ENCODE measurements at regions not wholly inside any gene's neighbourhood (a gene's known extent, or its start where the extent isn't known, plus 50 kb on each side); places are given as distances from the start of the nearest gene placed in this dataset.

DNA sequence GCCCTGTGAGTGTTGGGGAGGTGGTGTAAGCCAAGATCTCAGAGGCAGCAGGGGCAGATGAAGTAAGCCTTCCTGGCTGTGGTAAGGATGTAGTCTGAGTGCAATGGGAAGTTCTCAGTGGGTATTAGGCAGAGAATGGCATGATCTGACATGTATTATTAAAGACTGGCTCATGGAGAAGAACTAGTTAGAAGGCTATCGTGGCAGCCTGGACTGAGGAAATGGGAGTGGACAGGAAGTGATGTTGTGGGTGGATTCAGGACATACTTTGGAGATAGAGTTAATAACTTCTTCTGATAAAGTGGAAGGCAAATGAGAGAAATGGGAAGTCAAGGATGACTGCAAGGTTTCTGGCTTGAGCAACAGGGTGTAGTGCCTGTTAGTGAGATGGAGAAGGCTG, 250.9 kb upstream of the CFAP20DC start:
- no peak for DNase-seq (ENCODE audit: low read depth in 3 of 3)

DNA sequence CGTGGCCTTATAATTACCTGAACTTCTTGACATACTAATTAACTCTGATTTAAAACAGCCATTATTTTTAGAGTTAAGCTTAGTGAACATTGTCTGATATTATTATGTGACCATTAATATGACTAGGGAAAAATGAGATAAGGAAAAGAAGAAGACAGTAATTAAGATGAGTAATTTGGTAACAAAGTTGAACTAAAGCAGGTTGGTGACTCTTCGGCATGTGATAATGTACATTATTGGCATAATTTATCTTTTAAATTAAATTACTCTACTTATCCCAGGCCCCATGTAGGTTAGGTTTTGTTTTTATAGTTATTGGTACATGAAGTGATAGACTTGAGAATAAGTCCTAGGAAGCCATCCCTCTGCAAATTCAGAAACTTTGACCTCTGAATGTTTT, 249.7 kb upstream of the CFAP20DC start:
- no peak for DNase-seq (ENCODE audit: low read depth in 3 of 3)

DNA sequence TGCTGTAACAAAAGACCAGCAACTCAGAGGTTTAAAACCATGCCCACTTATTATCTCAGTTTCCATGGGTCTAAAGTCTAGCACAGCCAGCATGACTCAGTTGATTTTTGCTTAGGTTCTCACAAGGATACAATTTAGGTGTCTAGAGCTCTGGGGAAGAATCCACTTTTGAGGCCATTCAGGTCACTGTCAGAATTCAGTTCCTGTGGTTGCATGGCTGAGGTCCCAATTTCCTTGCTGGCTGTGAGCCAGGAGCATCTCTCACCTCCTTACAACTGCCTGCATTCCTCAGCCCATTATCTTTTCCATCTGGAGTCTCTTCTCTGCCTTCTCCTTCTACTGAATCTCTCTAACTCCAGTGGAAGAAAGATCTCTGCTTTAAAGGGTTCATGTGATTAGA, 240.5 kb upstream of the CFAP20DC start:
- DNase-seq (ENCODE audit: low read depth in 3 of 3): no peak

DNA sequence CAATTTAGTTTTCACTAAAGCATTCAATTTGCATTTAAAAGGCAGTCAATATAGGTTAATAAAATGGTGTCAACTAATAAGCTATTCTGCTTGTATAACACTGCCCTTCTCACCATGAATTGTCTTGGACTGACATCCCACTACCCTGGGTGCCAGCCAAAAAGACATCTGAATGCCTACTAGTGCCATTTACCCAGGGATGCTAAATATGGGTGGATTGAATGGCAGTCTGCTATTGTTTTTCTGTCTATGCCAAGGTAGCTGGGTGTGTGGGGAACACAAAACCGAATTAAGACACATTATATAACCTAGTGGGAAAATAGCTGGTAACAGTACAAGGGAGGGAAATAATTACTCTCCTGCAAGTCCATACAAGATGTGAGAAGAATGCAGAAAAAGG, 240.0 kb upstream of the CFAP20DC start:
- DNase-seq (ENCODE audit: low read depth in 3 of 3): no peak

DNA sequence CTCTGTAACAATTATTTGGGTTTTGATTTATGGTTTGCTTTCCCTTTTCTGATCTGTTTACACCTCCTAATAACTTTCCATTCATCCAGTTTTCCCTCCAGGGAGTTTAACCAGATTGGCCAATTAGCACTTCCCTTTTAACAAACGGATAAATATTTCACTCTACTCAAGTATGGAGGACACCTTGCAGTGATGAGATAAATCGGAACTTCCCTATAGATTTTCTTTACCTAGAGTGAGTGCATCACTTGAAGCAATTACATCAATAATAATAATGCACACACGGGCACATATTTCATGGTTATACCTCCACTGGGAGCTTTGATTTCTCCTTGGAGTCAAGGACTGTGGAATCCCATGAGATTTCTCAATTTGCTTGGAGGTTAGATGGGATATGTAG, 239.1 kb upstream of the CFAP20DC start:
- DNase-seq (ENCODE audit: low read depth in 3 of 3): no peak

DNA sequence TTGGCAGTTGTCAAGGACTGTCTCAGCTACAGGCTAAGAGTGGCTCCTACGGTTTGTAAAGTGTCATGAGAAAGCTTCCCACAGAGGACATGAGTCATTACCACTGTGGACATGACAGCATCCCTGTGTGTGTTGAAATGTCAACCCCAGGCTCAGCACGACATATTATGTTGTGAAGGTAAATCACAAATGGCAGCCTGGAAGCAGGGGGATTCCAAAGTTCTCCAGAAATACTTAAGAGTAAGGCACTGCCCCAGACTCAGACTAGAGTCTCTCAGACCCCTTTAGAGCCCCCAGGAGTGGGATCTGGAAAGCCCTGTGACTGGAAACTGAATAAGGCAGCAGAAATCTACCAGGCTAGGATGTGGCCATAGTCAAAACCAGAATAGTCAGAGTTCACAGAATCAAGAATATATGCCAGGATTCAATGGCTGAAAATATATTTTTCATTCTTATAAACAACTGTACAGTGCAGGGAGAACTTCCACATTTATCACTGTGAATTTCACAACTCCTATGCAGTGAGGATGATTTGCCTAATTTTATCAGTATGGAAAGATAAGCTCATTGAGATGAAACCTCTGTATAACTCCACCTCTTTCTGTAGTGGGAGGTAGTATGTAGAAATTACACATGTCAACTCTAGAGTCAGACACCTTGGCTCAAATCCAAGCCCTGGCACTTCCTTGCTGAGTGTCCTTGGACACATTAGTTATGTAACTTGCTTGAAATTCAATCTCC, 237.1 kb upstream of the CFAP20DC start:
- DNase-seq (ENCODE audit: low read depth in 3 of 3): peak; percentile 8 to 40 (median 16)

DNA sequence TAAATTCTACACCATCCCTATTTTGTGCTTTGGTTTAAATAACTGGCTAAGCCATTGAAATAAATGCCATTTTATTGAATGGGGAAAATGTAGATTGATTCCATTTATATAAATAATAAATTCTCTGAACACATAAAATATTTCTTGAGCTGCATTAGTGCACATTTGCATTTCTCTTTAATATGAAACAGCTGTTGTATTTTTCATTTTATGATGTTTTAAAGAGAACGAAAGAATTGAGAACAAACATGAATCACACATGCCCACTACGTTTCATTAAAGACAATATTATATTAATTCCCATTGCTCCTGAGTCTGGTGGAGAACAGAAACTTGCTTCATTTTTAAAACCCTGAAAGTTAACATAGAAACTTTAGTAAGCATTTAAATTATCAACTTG, 235.7 kb upstream of the CFAP20DC start:
- DNase-seq (ENCODE audit: low read depth in 3 of 3): no peak

DNA sequence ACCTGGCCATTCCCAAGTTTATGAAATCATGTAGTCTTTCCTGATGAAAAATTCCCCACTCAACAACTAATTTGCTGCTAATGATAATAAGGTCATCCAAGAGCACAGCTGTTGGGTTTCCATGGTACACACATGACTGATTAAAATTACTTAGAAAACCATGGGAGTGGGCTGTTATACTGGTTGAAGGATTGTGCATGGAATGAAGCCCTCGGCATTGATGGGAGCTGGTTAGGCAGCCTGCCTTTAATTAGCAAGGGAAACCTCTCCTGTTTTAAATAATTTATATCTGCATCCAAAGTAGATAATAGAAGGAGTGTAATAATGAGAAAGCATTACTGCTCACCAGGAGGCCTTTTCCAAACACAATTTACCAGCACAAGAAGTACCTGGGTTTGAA, 235.1 kb upstream of the CFAP20DC start:
- no peak for DNase-seq (ENCODE audit: low read depth in 3 of 3)

DNA sequence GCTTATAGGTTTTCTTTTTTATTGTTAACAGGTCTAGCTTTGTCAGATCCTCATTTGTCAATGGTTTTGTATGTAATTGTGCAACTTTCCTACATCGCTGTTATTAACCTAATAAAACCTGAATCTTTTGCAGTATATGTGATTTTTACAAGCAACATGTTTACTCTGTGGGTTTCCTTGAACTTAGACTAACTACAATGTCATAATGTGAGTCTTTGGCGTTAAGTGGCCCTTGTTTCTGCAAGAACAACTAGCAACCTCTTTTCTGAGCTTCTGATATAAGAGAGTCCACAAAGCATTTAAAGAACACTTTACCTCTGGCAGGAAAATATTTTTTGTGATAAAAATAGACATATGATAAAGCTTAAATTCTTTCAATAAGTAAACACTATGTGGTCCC, 230.3 kb upstream of the CFAP20DC start:
- DNase-seq (ENCODE audit: low read depth in 3 of 3): no peak

DNA sequence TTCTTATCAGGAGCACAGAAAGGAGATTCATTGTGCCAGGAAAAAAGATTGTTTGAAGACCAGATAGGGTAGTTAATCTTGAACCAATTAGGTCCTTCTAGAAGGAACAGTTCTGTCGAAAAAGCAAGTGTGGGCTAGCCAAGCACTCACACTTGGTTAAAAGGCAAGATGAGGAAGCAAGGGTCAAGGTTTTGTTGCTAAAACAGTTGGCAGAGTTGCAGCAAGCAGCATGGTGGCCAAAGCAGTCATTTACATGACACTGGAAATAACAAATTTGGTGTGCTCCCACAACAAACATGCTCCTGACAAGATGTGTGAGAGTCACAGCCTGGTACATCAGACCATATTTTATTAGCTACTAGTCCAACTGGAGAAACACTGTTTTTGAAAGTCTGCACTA, 228.0 kb upstream of the CFAP20DC start:
- DNase-seq (ENCODE audit: low read depth in 3 of 3): no peak

DNA sequence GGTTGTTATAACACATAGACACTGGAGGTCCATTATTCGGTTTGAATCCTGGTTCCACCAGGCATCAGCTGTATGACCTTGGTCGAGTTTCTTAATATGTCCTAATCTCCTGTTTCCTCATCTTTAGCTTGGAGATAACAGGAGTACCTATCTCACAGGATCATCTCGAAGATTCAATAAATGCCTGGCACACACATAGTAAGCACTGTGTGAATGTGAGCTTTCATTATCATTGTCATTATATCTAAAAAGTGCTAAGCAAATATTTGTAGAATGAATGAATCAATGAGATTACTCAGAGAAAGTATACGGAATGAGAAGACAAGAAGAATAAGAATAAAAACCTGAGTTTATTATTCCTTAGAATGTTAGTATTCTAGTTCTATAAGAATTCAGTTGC, 227.4 kb upstream of the CFAP20DC start:
- no peak for DNase-seq (ENCODE audit: low read depth in 3 of 3)

DNA sequence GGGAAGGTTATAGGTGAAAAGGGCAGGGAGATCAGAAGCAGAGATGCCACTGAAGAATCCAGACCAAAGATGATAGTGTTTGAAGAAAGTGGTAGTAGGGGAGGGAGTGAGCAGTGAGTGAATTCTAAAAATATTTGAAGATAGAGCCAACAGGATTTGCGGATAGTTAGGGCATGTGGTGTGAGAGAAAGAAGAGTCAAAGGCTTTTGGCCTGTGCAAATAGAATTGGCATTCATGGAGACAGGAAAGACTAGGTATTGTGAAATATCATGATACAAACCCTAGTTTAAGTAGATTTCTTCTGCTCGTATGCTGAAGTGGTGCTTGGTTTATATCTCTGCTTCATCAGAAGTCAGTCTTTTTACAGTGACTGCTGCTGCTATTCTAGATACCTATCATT, 224.2 kb upstream of the CFAP20DC start:
- no peak for DNase-seq (ENCODE audit: low read depth in 3 of 3)

DNA sequence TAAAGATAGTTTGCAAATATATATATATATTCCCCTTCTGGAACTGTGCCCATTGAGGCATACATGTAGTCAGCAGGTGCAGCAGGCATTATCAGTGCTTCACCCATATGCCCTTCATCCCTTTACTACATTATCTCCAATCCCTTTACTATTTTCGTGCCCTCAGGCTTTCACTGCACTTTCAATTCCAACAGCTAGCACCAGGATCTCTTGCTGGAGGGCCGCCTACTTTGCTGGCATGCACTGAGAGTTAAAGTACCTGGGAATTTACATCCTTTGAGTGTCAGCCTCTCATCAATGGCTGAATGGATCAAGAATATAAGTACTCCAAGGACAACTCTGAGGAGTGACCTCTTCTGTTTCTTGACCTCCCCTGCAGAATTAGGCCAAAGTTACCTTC, 222.1 kb upstream of the CFAP20DC start:
- DNase-seq (ENCODE audit: low read depth in 3 of 3): no peak

DNA sequence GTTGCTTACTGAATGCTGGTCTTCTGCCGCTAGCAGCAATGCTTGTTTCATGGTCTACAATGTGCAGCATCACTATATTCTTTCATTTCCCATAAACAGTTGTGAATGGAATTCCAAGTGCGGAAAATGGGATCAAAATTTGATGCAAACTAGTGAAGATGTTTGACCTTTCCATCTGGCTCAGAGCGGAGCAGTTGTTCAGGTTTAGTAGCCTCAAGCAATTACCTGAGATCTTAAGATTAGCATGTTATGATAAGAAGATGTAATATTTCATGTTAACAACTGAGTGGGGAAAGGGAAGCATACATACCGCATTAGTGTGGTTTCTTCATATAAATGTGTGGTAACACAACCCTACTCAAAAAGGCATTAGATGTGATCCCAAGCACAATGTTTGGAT, 221.1 kb upstream of the CFAP20DC start:
- DNase-seq (ENCODE audit: low read depth in 3 of 3): no peak

DNA sequence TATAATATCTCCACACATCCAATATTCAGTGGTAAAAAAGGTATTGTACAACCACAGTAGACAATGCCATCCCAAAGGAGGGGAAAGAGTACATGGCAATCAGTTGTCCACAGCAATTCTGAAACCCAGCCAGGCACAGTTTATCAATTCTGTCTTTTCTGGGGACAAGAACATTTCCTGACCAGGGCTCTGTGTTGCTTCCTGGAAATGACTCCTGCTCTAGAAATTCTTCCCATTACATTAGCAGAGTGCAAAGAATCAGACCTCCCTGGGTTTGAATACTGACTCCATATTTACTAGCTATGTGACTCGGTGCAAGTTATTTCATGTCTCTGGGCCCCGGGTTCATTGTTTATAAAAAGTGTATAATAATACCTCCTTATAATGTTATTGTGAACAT, 220.4 kb upstream of the CFAP20DC start:
- no peak for DNase-seq (ENCODE audit: low read depth in 3 of 3)

DNA sequence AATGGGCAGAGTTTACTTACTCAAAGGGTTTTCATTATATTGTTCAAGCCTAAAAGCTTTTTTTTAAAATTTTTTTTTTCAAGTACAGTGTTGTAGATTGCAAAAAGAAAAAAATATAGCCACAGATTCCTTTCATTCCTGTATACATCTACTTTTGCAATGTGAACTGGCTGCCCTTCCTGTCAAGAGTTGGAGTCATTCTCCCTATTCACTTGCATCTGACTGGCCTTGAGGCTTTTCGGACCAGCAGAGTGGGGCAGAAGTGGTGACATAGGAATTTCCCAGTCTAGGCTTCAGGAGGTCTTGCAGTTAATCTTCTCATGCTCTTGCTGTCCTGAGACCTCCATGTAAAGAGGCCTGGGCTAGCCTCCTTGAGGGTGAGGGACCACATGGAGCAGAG, 218.3 kb upstream of the CFAP20DC start:
- no peak for DNase-seq (ENCODE audit: low read depth in 3 of 3)

DNA sequence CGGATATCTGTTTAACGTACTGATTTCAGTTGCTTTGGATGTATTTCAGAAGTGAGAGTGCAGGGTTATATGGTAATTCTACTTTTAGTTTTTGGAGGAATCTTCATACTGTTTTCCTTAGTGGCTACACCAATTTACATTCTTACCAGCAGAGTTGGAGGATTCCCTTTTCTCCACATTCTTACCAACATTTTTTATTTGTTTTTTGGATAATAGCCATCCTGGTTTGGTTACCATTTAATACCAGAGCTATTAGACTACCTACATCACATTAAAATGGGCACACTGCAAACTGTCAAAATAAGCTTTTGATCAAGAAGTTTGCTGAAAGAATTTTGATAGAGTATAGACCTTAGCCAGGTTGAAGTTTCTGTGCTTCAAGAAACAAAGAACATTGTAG, 217.2 kb upstream of the CFAP20DC start:
- no peak for DNase-seq (ENCODE audit: low read depth in 3 of 3)

DNA sequence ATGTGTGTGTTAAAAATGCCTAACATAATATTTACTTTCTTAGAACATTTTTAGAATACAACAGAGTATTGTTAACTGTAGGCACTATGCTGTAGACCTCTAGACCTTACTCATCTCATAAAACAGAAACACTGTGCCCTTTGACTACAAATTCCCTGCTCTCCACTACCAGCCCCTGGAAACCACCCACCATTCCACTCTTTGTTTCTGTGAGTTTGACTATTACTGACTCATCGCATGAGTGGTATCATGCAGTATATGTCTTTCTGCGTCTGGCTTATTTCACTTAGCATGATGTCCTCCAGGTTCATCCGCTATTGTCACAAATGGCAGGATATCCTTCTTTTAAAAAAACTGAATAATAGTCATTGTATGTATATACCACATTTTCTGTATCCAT, 216.7 kb upstream of the CFAP20DC start:
- no peak for DNase-seq (ENCODE audit: low read depth in 3 of 3)

DNA sequence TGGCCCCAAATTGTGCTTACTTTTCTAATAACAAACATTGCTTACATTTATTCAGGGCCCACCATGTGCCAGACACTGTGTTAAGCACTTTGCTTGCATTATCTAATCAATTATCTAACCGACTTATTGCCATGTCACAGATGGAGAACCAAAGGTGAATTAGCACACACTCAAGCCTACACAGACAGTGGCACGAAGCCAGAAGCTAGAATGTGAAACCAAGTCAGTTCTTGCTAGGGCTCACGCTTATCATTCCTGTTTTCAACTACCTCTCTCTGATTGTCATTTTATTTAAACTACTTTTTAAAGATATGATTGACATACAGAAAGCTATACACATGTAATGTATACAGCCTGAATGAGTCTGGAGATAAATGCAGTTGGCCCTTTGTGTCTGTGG, 215.7 kb upstream of the CFAP20DC start:
- DNase-seq (ENCODE audit: low read depth in 3 of 3): no peak

DNA sequence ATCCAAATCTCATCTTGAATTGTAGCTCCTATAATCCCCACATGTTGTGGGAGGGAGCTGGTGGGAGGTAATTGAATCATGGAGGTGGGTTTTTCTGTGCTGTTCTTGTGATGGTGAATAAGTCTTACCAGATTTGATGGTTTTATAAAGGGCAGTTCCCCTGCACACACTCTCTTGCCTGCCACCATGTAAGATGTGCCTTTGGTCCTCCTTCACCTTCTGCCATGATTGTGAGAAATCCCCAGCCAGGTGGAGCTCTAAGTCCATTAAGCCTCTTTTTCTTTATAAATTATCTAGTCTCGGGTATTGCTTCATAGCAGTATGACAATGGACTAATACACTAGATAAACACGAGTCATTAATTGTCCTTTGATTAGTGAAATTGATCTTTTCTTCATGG, 214.5 kb upstream of the CFAP20DC start:
- DNase-seq (ENCODE audit: low read depth in 3 of 3): no peak

DNA sequence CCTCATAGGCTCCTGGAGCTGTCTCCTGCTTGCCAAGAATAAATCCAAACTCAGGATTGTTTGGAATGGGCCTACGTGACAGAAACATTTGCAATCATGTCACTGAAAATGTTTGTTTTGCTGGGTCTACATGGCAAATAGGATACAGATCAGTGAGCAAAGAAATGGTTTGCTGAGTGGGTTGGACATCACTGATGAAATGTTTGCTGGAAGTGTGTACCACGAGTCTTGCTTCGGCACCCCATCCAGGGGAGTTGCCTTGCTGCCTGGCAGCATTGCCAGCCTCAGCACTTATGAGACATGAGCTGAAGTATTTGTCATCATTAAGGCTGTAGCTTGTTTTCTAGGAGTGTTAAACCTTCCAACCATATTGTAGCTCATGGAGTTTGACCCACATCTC, 213.3 kb upstream of the CFAP20DC start:
- no peak for DNase-seq (ENCODE audit: low read depth in 3 of 3)

DNA sequence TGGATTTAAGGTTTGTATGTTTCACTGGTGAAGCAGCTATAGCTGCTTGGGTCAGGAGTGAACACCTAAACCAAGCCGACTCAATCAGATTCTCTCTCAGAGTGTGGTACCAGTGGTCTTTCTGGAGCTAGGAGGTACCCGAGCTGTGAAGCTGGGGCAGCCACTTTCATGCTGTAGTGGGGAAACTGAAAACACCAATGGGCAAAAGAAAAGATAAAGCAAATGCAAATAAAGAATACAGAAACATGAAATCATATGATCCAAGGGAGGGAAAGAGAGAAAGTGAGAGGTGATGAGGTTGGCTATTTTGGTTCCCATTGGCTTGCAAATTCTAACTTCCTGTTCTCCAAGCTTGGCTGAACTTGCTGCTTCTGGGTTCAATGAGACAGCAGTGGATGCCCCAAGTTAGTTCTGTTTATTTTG, 212.3 kb upstream of the CFAP20DC start:
- DNase-seq (ENCODE audit: low read depth in 3 of 3): no peak

DNA sequence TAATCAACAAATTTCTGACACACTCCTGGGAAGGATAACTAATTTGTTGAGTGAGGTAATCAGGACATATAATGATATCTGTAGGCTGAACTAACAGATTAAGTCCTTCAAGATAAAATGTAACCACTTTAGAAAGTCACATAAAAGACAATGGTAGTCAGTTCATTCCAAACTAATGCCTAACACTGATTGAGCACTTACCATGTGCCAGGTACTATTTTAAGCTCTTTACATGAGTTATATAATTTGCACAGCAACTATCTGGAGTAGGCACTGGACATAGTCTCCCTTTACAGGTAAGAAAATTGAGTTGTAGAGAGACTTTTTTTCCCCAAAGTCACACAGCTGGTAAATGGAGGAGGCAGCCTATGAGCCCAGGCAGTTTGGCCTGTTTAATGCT, 211.2 kb upstream of the CFAP20DC start:
- DNase-seq (ENCODE audit: low read depth in 3 of 3): no peak

DNA sequence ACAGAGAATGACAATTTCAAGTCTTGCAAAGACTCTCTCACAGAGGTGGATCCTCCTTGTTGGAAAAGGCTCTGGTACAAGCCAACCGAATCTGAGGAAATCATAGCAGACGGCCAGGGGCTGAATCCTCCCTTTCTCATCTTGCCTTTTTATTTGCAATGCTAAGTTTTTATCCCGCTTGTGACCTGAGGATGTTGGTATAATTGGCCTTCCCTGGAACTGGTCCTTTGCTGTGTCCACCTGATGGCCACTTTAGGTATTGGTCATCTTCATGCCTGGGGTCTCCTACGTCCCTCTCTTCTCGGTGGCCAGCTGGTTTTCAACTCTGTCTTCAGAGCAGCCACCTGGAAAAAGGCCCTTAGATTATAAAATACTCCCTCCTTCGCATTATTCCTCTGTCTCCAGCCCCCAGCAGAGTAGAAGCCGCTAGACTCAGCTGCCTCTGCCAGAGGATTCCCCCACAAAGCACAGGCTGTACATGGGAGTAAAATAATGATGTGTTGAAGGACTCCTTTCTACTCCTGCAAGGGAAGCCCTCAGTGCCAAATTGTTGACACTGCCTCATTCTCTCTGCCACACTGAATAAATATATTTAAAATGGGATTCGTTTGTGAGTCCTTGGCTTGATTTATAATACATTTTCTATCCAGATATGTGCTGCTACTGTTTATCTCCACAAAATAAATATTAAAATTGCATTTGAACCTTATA, 208.9 kb upstream of the CFAP20DC start:
- DNase-seq (ENCODE audit: low read depth in 3 of 3): no peak
